T-helper 22 cell (primary cell): ENCODE measurements at regions not wholly inside any gene's neighbourhood (a gene's known extent, or its start where the extent isn't known, plus 50 kb on each side); places are given as distances from the start of the nearest gene placed in this dataset.
"Not testable (repeated sequence)": the region's sequence is repeated elsewhere in the genome, so short reads cannot be mapped to it uniquely, and the experiment has no call there.

Experiments
- DNase-seq: peaks from one replicate; pipeline ENCODE4 v3.0.0-alpha.2; 2020; ENCODE audit warnings: low read depth

- DNase-seq, result no peak
Measured at GRCh38 chr14:65834812-65835211, 422.3 kb downstream of the FUT8 start.

- no peak for DNase-seq
Measured at GRCh38 chr14:65835501-65835900, 423.0 kb downstream of the FUT8 start.

- no peak for DNase-seq
Measured at GRCh38 chr14:65838565-65838964, 426.0 kb downstream of the FUT8 start.

DNA sequence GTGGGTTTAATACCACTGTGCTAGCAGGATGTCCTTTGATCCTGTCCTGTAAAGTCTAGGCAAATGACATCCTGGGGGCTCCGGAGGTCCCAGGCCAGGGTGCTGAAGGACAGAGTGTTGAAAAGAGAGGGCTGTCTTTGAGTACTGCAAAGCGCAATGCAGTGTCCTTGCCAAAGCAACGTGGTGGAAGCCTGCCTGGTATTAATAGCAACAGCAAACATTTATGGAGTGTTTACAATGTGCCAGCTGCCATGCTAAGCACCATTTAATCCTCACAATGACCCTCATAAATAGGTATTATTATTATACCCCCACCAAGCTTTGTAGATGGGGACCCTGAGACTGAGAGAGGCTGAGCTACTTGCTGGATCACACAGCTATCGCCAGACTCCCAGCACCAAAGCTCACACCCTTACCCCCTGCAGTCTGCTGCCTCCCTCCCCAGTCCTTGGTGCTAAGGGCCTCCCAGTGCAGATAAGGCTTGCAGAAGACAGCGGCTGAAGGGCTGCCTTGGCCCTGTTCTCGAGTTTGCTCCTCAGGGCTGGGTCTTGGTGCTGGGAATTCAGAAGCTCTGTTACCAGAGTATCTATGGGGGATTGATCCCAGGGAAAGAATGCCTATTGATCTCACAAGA lies 427.7 kb downstream of the FUT8 start:
- no peak for DNase-seq

DNA sequence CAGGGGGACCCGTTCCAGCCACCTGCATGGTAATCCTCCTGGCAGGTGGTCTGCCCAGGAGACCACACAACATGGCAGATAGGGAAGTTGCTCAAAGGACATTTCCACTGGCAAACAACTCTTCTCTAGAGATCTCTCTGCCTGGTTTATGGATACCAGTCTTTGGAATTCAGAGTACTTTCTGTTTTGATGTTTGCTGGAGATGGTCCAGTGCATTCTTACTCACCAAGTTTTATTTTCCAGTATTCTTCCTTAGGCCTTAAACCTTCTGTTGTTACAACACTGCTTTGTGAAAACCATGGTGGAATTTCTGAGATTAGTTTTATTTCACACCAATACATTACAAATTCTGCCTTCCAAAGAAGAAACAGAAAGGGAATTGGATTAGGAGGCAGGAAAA lies 428.3 kb downstream of the FUT8 start:
- DNase-seq, result no peak

DNA sequence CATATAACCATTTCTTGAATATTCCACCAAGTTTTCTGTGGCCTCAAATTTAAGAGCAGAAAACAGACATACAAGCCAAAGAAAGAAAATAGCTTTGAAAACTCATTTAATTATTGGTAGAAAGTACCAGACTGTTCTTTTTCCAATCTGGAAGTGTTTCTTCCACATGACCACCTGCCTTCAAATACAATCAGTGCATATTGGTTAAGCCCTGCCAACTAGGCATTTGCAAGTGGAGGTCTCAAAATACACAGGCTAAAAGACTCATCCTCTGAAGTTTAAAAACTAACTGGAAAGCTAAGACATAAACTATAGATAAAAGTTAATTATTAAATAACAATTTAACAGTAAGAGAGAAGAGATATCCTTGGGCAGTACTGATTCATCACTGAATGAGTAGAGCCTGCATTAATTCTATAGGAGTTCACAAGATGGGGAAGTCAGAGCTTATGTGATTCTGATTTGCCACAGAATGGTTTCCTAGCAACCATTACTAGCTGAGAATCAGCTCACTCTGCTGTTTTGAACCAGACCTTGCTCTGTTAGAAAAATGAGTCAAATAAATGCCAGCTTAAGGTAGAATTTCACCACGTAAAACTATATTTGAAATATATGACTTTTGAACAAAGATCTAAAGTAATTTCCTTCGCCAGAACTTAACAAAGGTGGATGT lies 433.8 kb downstream of the FUT8 start:
- DNase-seq, result no peak

GRCh38 chr14:65847075-65847847 lies 434.7 kb downstream of the FUT8 start:
- DNase-seq, result peak; percentile 70

DNA sequence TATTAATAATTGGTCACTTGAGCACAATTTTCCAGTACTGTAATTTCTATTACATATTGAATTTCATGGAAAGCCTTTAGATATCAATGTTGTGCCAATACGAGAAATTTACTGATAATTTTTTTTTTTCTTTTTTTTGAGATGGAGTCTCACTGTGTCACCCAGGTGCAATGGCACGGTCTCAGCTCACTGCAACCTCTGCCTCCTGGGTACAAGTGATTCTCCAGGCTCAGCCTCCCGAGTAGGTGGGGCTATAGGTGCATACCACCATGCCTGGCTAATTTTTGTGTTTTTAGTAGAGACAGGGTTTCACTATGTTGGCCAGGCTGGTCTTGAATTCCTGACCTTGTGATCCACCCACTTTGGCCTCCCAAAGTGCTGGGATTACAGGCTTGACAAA lies 435.4 kb downstream of the FUT8 start:
- DNase-seq, result not testable (repeated sequence)

- DNase-seq, result no peak
Measured at GRCh38 chr14:65849091-65849490, 436.6 kb downstream of the FUT8 start.

DNA sequence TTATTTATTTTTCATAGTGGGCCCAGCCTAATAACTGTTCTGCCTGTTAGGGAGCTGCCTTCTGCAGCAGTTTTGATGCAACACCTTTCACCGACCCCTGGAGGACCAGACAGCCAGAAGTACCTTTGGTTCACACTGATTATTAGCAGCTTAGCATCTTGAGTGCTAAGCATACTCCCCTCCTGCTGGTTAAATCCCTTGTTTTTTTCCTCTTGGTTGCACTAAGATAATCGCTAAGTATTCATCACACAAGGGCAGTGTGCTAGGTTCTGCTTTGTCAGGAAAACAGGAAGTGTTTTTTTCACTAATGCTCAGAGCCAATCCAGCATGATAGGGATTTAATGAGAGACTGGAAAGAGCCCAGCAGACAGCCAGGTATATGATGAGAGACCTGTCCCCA lies 437.0 kb downstream of the FUT8 start:
- no peak for DNase-seq

DNA sequence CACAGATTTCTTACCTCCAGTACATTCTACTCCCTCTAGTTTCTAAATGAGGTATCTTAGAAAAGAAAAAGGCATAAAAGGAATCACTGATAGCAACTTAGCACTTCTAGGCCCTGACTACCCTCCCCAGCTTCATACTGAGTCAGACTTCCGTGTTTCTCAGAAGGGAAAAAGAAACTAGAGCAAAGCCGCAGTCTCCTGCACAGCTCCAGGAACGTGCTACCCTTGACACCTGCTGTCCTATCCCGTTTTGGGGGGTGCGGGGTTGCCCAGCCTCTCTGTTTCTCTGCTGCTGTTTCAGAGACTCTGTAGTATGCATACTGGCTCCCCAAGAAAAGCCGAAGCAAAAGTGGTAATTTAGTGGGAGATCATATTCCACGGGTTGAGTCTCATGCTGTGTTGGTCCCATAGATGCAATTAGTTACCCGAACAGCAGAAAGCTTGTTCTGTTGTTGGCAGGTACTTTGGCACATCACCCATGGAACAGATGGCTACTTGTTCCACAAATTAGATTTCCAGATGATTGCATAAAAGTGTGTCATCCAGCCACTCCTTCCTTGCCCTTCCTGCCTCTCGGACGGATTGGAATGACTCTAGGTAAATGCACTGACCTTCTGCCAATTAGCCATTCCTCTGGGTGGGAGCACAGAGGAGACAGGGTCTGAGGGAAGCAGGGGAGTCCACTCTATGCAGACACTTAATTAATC lies 438.1 kb downstream of the FUT8 start:
- peak; percentile 43 for DNase-seq

DNA sequence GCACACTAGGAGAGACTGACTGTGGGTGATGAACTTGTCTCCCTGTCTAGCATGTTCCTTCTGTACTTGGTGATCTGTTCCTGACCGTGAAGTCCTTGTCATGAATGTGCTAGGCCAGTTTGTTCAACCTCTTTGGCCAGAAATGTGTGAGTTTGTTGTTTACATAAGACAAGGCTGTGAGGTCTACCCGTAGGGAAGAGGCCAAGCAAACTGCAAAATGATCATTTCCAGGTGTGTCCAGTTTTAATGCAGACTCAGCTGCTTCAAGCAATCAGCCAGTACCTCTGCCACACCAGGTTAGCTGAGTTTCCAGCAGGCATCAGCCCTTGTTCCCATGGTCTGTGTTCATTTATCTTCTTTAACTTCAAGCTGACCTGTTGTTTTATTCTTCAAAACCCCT lies 440.2 kb downstream of the FUT8 start:
- no peak for DNase-seq

DNA sequence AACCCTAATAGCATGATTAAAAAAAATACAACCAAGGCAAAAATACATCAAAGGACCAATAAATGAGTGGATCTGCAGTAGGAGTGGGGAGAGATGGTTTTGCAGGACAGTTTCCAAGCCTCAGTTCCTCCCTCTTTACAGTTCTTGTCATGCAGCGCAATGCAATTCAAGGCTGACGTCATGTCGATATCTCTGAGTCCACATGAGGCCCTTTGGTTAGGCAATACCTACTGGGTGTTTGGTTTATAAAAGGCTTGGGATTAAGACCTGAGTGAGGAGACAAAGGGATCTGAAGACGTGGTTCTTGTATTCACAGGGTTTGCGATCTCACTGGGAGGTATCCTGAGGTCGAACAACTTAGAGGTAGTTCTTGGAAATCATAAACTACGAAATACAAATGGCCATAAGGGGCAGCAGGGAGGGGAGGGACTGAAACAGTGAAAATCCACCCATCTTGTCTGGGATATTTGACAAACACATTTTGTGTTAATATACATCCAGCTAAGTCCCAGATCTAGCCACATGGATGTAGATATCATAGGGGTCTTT lies 441.0 kb downstream of the FUT8 start:
- no peak for DNase-seq

DNA sequence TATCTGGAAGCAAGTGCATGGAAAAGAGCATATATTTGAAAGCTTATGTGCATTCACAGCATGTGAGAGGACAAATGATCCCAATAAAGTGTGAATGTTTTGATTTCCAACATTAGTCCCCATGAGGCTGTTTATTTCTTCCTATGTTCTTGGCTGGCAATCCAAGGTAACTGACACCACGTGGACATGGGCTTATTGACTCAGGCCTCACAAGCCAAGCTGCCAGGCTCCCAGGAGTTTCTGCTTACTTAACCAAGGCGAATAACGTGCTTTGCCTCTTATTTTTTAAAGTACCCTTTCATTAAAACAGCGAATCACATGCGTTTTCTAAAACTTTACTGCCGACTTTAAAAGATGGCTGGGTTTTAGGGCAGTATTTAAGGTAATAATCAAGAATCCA lies 441.7 kb downstream of the FUT8 start:
- no peak for DNase-seq

- no peak for DNase-seq
Measured at GRCh38 chr14:65860956-65861611, 448.6 kb downstream of the FUT8 start.

DNA sequence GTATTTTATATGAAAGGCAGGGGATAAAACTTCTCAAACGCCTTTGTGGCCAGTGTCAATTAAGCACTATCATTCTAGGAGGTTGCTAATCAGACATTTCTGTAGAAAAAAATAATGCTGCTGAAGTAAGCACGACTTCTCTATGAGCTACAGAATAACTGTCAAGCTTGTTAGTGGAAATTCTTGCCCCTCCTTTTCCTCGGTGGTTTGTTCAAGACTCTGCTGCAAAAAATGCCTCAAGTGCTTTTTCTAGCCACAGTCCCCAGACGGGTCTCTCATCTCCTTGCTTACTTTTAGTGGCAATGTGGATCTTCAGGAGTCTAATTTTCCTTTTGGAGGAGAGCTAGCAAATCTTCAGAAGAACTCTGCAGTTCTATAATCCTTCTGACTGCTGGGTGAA lies 452.0 kb downstream of the FUT8 start:
- DNase-seq, result no peak

GRCh38 chr14:65864984-65865383 lies 452.5 kb downstream of the FUT8 start:
- DNase-seq, result no peak

DNA sequence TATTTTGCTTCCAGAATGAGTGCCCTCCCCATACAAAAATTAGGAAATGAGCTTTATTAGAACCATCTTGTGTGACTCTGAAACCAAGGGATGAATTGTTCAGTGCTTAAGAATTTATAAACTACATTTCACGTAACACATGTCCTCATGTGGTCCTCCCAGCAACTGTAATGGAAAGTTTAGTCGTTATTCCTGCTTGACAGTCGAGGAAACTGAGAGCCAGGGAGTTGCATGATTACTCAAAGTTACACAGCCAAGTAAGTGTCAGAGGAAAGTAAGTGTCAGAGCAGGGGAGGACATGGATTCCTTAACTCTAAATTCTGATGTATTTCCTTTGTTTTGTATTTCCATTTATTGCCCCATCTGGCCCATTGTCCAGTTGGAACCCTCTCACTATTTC lies 453.9 kb downstream of the FUT8 start:
- no peak for DNase-seq

- DNase-seq, result no peak
Measured at GRCh38 chr14:65866886-65867285, 454.4 kb downstream of the FUT8 start.

DNA sequence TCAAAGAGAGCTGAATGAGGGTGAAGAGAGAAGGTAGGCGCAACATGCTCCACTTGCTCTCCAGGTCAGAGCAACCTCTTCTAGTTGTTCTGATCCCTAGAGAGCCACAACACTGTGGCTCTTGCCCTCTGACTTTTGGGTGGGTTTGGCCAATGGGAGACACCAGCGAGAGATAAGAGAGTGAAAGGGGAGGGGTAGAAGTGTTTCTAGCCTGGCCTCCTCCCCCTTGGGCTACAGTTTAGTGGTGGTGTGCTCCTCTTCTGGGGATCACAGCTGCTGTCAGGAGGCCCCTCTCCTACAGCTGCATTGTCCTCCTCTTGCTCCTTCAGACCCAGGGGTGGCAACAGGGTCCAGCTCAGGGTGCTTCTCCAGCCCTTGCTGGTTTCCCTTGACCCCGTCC lies 454.8 kb downstream of the FUT8 start:
- DNase-seq, result no peak

- DNase-seq, result no peak
Measured at GRCh38 chr14:65872536-65872935, 460.0 kb downstream of the FUT8 start.

DNA sequence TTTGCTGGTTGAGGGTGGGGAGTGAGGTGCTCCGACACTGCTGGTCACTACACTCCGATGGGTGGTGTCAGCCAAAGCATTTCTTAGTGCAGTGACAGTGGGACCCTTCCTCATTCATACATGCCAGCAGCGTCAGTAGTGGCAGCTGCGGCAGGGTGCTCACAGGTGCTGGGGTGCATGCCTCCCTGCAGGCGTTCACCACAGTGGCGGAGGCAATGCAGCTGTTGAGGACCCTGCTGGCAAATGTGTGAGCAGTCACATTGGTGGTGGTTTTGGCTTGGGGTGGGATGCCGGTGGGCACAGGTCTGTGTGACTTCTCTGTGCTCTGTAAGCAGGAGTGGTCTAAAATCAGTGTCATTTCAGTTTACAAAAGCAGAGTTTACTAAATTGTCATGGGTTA lies 464.6 kb downstream of the FUT8 start:
- DNase-seq, result no peak
